Gastrocnemius medialis (tissue), 4 donors: ENCODE measurements at regions not wholly inside any gene's neighbourhood (a gene's known extent, or its start where the extent isn't known, plus 50 kb on each side); places are given as distances from the start of the nearest gene placed in this dataset.

Experiments used
- CTCF ChIP-seq, 5 experiments: fragments of 450-650 bp in 3 of 5; fragments of 200-600 bp in 2 of 5; sonication (generic) in 2 of 5; IDR thresholded peaks in 4 of 5; conservative IDR thresholded peaks in 1 of 5; 1 replicate in 4 of 5; 2 replicates in 1 of 5; pipeline ENCODE4 v1.5.1; 2016 to 2019; ENCODE audit warnings: antibody characterized with exemption in 5 of 5, mild to moderate bottlenecking in 3 of 5, moderate library complexity in 3 of 5
- POLR2A ChIP-seq, 2 donors: fragments of 450-650 bp; IDR thresholded peaks; one replicate each; pipeline ENCODE4 v1.6.1; 2017; ENCODE audit warnings: antibody characterized with exemption in 2 of 2, mild to moderate bottlenecking in 2 of 2, moderate library complexity in 2 of 2

- TF ChIP-seq CTCF (IDR thresholded peaks at IDR 0.05 in 4 of 5, conservative IDR thresholded peaks at IDR 0.05 in 1 of 5) (no peak), POLR2A (IDR thresholded peaks at IDR 0.05) (no peak)
Measured at GRCh38 chr14:82414853-82415539, 881.3 kb upstream of the SEL1L start.
